SW 1271 (cell line): ENCODE measurements at regions not wholly inside any gene's neighbourhood (a gene's known extent, or its start where the extent isn't known, plus 50 kb on each side); places are given as distances from the start of the nearest gene placed in this dataset.
"Not testable (repeated sequence)": the region's sequence is repeated elsewhere in the genome, so short reads cannot be mapped to it uniquely, and the experiment has no call there.

Source experiments
- DNase-seq, 2 experiments: peaks; one replicate each; lab custom pipeline; 2025; lab: John Stamatoyannopoulos, UW

- DNase-seq = no peak
Observed at GRCh38 chr3:88000853-88001252, 58.0 kb downstream of the CGGBP1 start.

- no peak for DNase-seq
Observed at GRCh38 chr3:87997966-87998365, 60.8 kb downstream of the CGGBP1 start.

DNA sequence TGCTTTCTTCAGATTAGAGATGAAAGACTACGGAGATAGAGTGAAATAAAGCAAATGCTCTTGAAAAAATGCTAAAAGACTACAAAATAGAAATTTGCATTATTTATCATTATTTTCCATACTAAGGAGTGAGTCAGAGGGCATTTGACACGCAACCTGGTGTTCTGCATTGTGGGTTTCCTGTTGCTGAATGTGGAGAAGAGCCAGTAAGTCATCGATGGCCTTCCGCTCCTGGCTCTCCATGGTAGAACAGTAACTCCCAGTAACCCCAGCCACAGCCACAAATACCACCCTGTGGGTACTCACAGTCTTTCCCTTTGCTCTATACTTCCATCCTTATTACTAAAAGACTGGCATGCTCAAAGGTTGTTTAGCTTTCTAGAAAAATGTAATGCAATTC is 61.5 kb downstream of the CGGBP1 start:
- DNase-seq = no peak

DNA sequence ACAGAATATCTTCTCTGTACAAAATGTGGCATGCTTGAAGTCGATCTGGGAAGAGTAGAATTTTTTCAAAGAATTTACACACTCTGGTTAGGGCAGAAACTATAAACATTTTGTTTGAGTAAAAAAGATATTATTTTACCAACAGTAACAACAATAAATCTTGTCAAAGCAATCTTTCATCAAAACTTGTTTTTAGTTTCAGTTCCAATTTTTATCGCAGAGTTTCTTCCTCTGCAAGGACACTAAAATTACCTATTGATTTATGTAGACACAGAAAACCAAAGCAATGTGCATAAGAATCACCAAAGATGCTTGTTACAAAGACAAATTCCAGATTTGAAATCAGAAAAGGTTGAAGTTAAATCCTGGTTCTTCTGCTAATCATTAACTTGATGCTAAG is 61.9 kb downstream of the CGGBP1 start:
- no peak for DNase-seq

GRCh38 chr3:87993566-87993965 is 65.2 kb downstream of the CGGBP1 start:
- no peak for DNase-seq

- DNase-seq = no peak
Observed at GRCh38 chr3:87987952-87988351, 70.9 kb downstream of the CGGBP1 start.

GRCh38 chr3:87982421-87982820 is 76.4 kb downstream of the CGGBP1 start:
- no peak for DNase-seq

DNA sequence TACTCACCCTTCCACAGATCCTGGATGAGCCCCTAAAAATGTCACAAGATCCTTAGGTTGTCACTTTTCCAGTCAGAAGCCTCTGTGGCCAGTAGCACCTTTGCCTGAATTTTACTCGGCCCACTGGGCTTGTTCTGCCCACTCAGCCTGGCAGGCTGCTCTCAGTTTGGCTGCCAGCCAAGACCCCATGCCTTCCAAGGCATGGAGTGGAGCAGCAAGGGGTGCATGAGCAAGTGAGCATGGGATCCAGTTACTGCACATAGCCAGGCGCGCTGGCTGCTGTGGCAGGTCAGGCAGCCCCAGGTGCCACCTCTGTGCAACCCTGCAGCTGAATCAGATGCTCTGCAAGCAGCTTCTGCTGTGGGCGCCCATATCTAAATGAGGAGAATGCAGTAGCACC is 79.3 kb downstream of the CGGBP1 start:
- DNase-seq = no peak

DNA sequence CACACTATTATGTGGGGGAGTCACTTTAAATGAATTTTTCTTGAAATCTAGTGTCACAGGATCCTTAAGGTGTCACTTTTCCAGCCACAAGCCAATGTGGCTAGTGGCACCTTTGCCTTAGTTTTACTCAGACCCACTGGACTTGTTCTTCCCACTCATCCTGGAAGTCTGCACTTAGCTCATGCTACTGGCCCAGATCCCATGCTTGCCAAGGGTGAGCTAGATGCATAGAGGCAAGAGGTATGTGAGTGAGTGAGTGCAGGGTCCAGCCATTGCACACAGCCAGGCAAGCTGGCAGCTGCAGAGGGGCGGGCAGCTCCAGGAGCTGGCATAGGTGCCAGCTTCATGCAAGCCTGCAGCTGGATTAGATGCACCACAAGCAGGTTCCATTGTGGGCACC is 81.0 kb downstream of the CGGBP1 start:
- DNase-seq = no peak

- DNase-seq = no peak
Observed at GRCh38 chr3:87975716-87976115, 83.1 kb downstream of the CGGBP1 start.

- DNase-seq = no peak
Observed at GRCh38 chr3:87973906-87974305, 84.9 kb downstream of the CGGBP1 start.

DNA sequence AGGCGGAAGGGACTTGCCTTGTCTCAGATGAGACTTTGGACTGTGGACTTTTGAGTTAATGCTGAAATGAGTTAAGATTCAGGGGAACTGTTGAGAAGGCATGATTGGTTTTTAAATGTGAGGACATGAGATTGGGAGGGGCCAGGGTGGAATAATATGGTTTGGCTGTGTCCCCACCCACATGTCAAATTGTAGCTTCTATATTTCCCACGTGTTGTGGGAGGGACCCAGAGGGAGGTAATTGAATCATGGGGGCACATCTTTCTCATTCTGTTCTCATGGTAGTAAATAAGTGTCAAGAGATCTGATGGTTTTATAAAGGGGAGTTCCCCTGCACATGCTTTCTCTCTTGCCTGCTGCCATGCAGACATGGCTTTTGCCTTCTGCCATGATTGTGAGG is 89.2 kb downstream of the CGGBP1 start:
- no peak for DNase-seq

- no peak for DNase-seq
Observed at GRCh38 chr3:87968668-87969067, 90.1 kb downstream of the CGGBP1 start.

GRCh38 chr3:87958289-87958688 is 100.5 kb downstream of the CGGBP1 start:
- no peak for DNase-seq

GRCh38 chr3:87957575-87957974 is 101.2 kb downstream of the CGGBP1 start:
- no peak for DNase-seq

DNA sequence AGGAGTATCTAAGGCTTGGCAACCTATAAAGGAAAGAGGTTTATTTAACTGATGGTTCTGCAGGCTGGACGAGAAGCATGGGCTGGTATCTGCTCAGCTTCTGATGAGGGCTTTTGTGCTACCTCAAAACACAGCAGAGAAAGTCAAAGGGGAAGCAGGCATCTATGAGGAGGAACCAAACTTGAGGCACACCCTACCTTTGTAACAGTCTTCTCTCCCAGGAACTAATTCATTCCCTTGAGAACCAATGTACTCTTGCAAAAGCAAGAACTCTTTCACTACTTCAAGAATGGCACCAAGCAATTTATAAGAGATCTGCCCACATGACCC is 109.0 kb downstream of the CGGBP1 start:
- no peak for DNase-seq

DNA sequence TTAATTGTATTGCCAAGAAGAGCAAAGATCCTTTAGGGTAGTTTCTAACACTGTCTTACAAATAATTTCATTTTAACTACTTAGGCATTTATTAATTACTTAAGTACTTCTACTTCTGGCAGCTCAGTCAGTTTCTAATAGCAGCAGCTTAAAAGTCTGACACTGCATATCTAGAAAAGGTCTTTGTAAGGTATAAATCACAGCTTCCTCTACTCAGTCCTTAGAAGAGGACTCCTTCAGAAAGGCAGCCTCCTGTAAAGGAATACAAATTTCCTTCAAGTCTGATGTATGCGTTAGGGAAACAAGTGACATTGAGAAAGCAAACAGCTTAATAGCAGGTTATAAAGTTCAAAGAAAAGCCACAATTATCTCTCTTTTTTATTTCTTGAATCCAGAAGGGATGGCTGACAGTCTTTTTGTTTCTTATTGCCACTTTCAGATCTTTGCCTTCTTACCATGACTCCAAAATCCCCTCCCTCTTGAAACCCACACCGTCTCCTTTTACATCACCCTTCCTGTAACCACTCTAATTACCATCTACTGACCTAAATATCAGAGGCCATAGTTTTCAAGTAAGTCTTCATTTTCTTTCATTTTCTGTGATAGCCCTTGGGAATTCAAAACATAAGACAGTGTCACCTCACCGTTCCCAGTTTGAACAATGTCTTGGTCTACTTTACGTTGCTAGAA is 109.5 kb downstream of the CGGBP1 start:
- no peak for DNase-seq

DNA sequence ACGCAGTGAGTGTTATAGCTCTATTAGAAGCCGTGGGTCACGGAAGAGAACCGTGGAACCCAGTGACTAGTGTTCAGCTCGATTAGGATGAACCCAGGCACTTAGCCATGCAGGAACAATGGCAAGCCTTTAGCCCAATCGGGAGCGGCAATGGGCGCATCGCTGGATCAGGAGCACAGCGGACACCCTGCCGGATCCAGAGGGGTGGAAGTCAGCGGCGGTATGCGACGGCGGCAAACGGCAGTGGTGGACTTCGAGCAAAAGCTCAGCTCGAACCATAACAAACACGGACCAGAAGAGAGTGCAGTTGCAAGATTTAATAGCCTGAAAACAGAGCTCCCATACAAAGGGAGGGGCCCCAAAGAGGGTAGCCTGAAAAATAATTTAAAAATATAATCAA is 112.8 kb downstream of the CGGBP1 start:
- not testable (repeated sequence) for DNase-seq

- DNase-seq = not testable (repeated sequence)
Observed at GRCh38 chr3:87942256-87942655, 116.5 kb downstream of the CGGBP1 start.

GRCh38 chr3:87924485-87924884 is 134.3 kb downstream of the CGGBP1 start:
- no peak for DNase-seq

- DNase-seq = no peak
Observed at GRCh38 chr3:87920549-87920948, 138.3 kb downstream of the CGGBP1 start.

DNA sequence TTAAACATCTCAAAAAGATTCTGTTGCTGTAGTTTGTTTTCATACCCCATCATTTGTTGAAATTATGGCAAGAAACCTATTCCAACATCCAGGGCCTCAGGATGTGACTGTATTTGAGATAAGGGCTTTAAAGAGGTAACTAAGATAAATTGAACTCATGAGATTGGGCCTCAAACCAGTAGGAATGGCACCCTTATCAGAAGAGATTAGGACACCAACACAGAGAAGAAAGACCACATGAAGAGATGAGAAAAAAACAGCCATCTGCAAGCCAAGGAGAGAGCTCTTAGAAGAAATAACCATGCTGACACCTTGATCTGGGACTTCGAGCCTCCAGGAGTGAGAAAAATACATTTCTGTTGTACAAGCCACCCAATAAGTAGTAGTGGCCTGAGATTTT is 157.7 kb downstream of the CGGBP1 start:
- no peak for DNase-seq

- DNase-seq = no peak
Observed at GRCh38 chr3:87900061-87900460, 158.7 kb downstream of the CGGBP1 start.

- DNase-seq = no peak
Observed at GRCh38 chr3:87898971-87899370, 159.8 kb downstream of the CGGBP1 start.

DNA sequence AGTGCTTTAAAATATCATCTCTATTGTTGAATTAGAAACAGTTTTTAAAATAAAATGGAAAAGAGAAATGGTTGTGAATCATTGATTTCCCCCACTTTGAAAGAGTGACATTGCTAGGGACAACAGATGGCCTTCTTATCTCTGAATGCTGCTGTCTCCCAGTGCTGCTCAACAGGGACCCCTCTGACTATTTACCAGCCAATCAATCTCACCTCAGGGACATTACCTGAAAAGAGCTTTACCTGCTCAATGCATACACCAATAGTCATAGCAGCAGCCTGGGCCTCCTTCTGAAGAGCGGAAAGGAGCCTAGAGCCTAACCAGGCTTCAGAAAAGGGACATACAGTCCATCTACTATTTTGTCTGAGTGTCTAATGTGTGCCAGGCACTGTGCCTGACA is 162.8 kb downstream of the CGGBP1 start:
- no peak for DNase-seq
